ENCODE measurements at regions not wholly inside any gene's neighbourhood (a gene's known extent, or its start where the extent isn't known, plus 50 kb on each side); places are given as distances from the start of the nearest gene placed in this dataset.

DNA sequence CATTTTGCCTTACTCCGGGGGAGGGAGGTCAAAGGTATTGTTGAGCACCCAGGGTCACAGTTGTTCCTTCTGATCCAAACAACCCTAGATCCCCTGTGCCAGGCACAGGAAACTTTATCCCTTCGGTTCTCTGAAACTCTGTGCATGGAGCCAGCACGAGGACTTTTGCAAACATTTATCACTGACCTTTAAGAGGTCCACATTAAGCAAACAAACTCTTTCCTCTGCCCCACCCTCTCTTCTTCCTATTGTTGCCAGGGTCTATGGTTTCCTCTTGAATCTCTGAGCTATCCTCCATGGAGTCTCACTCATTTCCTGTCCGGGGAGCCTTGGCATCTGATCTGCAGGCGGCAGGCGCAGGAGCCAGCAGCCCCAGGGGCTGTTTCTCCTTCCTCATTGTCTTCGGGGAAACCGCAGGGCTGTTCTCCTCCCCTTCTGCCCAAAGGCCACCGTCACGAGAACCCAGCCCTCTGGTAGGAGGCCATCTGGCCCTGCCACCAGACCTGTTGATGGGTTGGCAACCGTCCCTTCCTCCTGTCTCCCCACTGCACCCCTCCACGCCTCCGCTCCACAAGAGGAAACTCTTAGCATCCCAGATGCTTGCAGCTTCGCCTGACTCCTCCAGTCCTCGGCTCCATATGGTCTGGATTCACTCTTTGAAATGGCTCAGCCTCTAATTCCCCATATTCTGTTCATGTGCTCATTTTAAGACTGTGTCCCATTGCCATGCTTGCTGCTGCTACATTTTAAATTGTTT lies 327.3 kb upstream of the NRP1 start:
- TF ChIP-seq, protein P1, sequence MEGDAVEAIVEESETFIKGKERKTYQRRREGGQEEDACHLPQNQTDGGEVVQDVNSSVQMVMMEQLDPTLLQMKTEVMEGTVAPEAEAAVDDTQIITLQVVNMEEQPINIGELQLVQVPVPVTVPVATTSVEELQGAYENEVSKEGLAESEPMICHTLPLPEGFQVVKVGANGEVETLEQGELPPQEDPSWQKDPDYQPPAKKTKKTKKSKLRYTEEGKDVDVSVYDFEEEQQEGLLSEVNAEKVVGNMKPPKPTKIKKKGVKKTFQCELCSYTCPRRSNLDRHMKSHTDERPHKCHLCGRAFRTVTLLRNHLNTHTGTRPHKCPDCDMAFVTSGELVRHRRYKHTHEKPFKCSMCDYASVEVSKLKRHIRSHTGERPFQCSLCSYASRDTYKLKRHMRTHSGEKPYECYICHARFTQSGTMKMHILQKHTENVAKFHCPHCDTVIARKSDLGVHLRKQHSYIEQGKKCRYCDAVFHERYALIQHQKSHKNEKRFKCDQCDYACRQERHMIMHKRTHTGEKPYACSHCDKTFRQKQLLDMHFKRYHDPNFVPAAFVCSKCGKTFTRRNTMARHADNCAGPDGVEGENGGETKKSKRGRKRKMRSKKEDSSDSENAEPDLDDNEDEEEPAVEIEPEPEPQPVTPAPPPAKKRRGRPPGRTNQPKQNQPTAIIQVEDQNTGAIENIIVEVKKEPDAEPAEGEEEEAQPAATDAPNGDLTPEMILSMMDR (IDR thresholded peaks at IDR 0.05; ENCODE audit: low read depth, low read length) = no peak
- peak; percentile 53 for DNase-seq (ENCODE audit: low read depth, low spot score)
- H3K4me3 ChIP-seq (ENCODE audit: low read depth, low read length) = no peak overlapping the region
- in situ Hi-C loops (cut with HindIII; ENCODE audit: low sequenced_read_pairs) = no loop called here

DNA sequence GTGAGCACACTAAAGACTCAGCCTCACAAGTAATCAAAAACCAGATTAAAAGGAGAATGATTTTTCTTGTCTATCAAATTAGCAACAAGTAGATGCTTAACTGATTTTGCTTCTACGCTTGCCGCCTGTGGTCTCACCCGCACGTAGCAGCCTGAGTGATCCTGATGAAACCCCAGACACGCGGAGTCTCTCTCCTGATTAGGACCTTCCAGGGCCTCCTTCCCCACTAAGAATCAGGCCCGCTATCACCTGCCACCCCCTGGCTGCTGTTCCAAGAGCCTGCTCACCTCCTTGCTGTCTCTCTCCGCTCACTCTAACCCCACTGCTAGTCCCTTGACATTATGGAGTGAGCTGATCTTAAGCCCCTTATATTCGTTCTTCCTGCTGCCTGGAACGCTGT lies 325.9 kb upstream of the NRP1 start:
- TF ChIP-seq, protein P1 (IDR thresholded peaks at IDR 0.05; ENCODE audit: low read depth, low read length) = no peak
- H3K4me3 ChIP-seq (ENCODE audit: low read depth, low read length) = no peak overlapping the region
- DNase-seq (ENCODE audit: low read depth, low spot score) = no peak
- in situ Hi-C loops (cut with HindIII; ENCODE audit: low sequenced_read_pairs) = no loop called here

DNA sequence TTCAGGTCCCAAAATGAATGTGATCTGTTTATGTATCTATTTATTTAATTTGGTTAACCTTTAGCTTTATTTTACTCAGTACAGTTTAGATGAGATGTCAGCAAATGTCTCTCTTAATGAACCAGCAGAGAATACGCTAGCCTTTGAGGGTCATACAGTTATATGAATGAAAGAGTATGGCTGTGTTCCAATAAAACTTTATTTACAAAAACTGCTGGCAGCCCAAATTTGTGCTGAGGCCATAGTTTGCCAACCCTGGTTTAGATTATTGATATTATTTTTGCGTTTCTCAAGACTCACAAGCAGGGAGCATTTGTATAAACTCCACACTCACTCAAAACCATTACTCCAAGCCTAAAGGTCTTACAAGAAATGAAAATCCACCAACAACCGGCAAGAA lies 323.4 kb upstream of the NRP1 start:
- DNase-seq (ENCODE audit: low read depth, low spot score) = no peak
- TF ChIP-seq, protein P1 (IDR thresholded peaks at IDR 0.05; ENCODE audit: low read depth, low read length) = no peak
- in situ Hi-C loops (cut with HindIII; ENCODE audit: low sequenced_read_pairs) = no loop called here

DNA sequence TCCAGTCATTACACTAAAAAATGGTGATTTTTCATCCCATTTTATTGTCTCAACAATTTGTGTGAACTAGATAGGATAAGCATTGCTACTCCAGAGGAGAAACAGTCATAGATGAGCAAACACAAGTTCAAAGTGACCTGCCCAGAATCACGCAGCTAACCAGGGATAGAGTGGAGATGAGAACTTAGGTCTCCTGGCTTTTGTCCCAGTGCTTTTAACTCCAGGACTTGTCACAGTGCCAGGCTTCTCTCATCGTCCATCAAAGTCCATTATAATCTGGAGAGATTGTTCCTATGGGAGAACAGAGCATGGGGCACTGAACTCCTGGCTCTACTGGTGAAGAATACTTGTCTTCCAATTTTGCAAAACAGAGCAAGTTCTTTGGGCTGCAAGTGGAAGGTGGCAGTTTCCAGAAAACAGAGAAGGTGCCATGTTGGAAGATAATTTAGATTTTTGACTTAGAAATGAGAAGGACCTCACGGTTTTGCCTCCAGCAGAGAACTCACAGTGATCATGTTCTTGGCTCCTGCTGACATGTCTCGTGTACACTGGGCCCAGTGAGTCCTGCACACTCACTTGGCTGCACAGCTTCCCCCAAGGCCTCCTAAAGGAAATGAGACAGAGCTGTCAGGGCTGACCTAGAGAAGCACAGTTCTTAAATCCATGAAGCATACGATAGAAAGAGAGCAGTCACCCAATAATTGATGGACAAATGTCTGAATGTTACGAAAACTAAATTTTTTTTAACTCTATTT lies 322.9 kb upstream of the NRP1 start:
- H3K4me3 ChIP-seq (ENCODE audit: low read depth, low read length) = no peak overlapping the region
- TF ChIP-seq, protein P1 (IDR thresholded peaks at IDR 0.05; ENCODE audit: low read depth, low read length) = no peak
- peak; percentile 31 for DNase-seq (ENCODE audit: low read depth, low spot score)
- in situ Hi-C loops (cut with HindIII; ENCODE audit: low sequenced_read_pairs) = no loop called here

More for the DNA sequence above, 323.4 kb upstream of the NRP1 start:
- H3K4me3 ChIP-seq (ENCODE audit: low read depth, low read length) = no peak overlapping the region

- TF ChIP-seq, protein P1 (IDR thresholded peaks at IDR 0.05; ENCODE audit: low read depth, low read length) = no peak
- in situ Hi-C loops (cut with HindIII; ENCODE audit: low sequenced_read_pairs) = no loop called here
- no peak for DNase-seq (ENCODE audit: low read depth, low spot score)
- H3K4me3 ChIP-seq (ENCODE audit: low read depth, low read length) = no peak overlapping the region
These were observed 321.5 kb upstream of the NRP1 start for GRCh38 chr10:33655921-33656320.

GRCh38 chr10:33655165-33655815 lies 320.8 kb upstream of the NRP1 start:
- no peak for DNase-seq (ENCODE audit: low read depth, low spot score)
- H3K4me3 ChIP-seq (ENCODE audit: low read depth, low read length) = no peak overlapping the region
- TF ChIP-seq, protein P1 (IDR thresholded peaks at IDR 0.05; ENCODE audit: low read depth, low read length) = no peak
- in situ Hi-C loops (cut with HindIII; ENCODE audit: low sequenced_read_pairs) = no loop called here

All from astrocyte of the spinal cord (primary cell).